ENCODE measurements at regions not wholly inside any gene's neighbourhood (a gene's known extent, or its start where the extent isn't known, plus 50 kb on each side); places are given as distances from the start of the nearest gene placed in this dataset.
"Not testable (repeated sequence)": the region's sequence is repeated elsewhere in the genome, so short reads cannot be mapped to it uniquely, and the experiment has no call there.

DNA sequence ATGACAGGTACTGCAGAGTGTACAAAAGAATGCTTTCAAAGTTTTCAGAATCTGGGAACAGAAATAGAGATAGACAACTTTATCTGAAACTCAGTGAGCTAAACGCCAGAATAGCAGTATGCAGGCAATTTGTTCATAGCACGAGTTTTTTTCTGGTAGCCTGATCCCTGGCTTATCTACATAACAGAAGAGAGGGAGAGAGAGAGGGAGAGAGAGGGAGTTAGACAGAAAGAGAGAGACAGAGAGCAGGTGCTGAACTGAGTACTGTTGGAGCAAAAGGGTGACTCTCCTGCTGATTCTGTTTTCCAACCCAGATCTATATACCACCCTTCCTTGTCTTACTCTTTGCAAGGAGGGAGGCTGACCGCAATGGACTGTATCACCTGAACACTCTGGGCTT is 388.0 kb upstream of the CA10 start:
- DNase-seq (ENCODE audit: low spot score) = no peak

DNA sequence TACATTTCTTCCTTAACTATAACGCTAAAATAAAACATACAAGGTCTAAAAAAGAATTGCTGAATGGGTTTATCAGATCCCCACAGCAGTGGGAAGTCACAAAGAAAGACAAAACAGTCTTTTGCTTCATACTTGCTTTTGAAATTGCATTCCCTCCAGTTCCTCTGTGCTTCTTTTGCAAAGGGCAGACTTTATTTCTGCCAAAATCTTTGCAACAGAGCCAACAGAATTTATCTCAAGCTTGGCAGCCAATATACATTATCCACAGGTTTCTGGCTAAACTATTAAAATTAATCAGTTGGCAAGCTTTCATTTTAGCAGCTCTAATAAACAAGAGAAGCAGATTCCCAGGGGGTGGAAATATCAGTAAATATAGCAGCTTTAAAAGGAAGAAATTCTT is 378.9 kb upstream of the CA10 start:
- no peak for DNase-seq (ENCODE audit: low spot score)

DNA sequence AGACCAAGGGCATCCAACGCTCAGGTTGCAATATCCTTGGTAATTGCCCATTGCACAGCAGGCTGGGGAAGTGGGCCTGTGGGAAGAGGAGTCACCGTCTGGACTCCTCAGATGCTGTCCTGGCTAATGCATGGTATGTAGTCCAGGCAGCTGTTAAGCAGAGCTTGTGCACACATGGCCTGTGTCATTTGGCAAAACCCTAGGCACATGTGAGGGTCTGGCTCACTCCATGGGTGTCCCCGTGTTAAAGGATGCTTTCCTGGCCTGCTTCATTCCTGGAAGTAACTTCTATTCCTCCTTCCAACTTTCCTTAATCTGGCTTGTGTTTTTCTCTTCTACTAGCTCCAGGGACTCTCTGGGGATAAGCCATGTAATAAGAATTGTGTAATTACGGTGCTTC is 378.0 kb upstream of the CA10 start:
- DNase-seq (ENCODE audit: low spot score) = no peak

DNA sequence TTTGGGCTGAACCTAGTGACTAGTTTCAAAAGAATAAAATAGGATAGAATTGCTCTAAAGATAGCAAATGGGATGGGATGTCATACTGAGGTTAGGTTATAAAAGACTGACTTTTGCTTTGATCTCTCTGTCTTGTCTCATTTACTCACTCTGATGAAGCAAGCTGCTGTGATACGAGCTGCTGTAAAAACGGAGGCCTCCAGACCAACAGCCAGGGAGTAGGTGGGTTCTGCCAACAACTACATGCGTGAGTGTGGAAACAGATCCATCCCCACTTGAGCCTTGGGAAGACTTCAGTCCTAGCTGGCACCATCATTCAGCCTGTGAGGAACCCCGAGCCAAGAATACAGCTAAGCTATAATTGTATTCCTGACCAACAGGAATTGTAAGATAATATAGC is 373.9 kb upstream of the CA10 start:
- DNase-seq (ENCODE audit: low spot score) = no peak

DNA sequence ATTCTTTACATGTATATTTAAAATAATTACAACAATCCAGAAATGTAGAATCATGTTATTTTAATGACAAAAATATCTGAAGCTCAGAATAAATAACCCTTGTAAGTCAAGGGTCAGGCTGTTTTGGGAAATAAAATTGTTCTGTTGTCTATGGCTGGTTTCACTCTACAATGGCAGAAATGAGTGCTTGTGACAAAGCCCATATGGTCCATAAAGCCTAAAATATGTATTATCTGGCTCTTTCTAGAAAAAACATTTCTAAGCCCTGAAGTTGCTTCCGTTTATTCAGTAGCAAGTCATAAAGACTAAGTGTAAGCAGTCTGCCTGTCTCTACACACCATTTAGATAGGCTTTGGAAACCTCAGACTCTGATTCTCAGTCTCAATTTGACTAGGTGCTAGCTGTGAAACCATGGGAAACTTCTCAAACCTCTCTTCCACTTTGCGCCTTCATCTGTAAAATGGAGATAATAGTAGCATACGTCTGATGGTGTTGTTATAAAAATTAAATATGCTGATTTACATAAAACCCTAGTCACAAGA is 365.7 kb upstream of the CA10 start:
- no peak for DNase-seq (ENCODE audit: low spot score)

DNA sequence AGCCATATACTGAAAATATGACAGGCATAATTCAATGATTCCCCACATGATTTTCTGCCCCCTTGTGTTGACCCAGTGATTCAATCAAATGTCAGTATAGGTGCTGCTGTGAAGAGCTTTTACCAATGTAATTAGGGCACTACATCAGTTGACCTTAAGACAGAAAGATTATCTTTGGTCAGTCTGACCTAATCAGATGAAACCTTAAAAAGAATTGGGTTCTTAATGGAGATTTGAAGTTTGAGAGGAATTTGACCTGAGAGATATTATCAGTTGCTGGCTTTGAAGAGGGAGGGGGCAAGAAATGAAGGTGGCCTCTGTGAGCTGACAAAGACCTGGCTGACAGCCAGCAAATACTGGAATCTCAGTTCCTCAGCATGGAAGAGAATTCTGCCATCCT is 358.7 kb upstream of the CA10 start:
- no peak for DNase-seq (ENCODE audit: low spot score)

DNA sequence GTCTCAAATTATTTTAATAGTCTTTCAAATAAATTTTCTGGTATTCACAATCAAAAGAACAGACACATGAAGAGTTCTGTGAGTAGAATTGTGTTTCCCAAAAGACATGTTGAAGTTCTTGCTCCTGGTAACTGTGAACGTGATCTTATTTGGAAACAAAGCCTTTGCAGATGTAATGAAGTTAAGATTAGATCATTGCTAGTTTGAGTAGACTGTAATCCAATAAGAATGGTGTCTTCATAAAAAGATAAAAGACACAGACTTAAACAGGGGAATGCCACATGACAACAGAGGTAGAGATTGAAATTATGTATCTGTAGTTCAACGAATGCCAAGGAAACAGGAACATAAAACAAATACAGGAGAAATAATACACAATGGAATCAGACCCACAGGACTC is 357.4 kb upstream of the CA10 start:
- DNase-seq (ENCODE audit: low spot score) = no peak

DNA sequence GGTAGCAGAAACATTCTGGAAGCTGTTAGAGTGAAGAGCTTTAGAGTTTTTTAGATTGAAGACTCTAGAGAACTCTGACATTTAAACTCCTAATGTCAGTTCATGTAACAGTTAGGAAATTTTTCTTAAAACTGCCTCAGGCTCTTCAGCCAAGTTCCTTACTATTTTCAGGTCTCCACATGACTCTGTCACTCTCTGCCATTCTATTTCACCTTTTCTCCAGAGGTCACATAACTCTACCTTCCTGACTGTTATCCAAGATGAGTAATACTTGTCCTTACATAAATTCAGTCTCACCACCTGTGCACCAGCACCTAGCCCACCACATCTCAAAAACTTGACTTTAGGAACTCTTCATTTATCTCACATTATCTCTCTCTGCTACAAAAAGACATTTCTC is 347.1 kb upstream of the CA10 start:
- no peak for DNase-seq (ENCODE audit: low spot score)

DNA sequence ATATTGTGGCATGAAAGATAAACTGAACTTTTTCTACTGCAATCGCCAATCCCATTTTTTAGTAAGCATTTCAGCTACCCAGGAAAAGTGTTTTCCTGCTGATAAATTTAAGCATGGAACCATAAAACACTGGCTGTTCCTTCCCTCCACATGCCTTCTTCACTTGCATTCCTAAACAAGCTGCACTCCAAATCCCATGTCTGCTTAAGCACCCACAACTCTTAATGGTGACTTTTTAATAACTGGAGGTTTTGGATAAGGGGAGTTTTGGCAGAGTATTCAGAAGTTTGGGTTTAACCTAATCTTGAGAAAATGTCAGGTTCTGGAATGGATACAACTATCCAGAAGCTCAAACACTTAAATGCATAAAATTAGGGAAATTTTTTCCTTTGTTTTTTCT is 345.6 kb upstream of the CA10 start:
- no peak for DNase-seq (ENCODE audit: low spot score)

DNA sequence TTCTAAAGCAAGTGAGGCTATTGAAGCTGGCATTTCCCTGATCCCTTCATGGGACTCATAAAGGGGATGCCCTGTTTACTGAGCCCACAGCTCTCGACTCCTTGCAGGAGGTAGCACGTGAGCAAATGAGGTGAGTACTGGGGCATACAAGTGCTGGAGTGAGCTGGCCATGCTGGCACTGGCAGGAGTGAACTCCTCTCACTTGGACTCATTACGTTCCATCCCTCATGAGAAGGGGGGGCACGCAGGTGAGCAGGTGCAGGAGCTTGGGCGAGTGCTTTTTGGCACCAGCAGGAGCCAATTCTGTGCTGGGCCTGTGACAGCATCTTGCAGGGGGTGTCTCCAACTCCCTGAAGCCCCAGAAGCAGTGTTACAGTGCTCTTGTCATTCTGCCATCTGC is 337.1 kb upstream of the CA10 start:
- no peak for DNase-seq (ENCODE audit: low spot score)

DNA sequence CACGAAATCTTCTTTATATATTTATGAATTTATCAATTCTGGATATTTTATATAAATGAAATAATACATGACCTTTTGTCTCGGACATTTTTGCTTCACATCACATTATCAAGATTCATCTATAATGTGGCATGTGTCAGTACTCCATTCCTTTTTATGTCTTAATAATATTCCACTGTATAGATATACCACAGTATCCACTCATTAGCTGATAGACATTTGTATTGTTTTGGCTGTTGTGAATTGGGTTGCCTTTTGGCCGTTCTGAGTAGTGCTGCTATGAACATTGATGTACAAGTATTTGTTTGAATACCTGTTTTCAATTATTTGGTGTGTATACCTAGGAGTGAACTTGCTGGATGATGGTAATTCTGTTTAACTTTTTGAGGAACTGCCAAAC is 323.8 kb upstream of the CA10 start:
- DNase-seq (ENCODE audit: low spot score) = no peak

DNA sequence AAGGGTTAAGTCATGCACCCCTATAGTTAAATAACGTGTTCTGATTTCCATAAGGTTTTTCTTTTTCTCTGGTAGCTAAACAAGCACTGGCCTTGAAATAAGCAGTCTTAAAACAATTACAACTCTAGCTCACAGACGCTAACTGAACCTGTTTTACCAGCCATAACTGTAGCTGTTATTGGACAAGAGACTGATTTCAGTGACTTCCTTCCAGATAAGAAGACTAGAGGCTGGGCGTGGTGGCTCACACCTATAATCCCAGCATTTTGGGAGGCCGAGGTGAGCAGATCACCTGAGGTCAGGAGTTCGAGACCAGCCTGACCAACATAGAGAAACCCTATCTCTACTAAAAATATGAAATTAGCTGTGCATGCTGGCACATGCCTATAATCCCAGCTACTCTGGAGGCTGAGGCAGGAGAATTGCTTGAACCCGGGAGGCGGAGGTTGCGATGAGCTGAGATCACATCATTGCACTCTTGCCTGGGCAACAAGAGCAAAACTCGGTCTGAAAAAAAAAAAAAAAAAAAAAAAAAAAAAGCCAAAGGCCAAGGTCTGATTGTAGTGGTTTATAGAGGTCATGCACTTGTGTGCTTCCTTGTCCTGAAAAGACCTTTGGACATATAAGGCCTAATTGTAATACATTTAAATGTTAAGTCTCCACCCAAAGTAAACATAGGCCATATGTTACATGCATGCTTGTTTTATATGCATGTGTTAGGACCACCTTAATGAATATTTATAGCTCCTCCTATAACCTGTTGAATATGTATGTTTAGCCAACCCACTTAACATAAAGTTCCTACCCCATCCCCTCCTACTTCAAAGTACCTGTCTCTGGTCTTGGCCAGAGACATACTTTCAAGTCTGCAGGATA is 319.5 kb upstream of the CA10 start:
- DNase-seq (ENCODE audit: low spot score) = no peak

DNA sequence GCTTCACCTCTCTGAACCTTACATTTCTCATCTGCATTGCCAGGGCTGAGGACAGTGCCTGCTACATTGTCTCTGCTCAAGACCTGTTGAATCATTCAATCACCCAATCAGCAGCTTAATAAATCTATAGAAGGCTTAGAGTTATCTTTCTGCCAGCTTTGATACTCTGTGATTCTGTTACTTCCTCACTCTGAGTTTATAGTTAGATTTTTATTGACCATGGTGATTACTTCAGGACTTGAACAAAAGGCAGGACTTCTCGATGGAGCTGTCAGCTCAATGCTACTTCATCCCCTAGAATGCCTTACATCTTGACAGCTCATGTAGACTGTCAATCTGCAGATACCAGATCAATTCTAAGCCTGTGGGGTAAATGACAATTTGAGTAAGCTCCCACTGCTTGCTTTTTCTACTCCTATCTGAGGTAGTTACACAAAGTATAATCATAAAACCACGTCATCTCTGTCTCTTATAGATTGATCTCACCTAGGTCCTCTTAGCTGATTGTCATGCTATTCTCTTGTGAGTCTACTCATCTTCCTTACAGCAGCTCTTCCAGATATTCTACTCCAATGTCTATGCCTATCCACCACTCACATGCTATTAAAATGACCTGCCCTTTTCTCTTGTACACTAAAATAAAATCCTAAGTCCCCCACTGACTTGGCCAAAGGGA is 318.3 kb upstream of the CA10 start:
- DNase-seq (ENCODE audit: low spot score) = no peak

DNA sequence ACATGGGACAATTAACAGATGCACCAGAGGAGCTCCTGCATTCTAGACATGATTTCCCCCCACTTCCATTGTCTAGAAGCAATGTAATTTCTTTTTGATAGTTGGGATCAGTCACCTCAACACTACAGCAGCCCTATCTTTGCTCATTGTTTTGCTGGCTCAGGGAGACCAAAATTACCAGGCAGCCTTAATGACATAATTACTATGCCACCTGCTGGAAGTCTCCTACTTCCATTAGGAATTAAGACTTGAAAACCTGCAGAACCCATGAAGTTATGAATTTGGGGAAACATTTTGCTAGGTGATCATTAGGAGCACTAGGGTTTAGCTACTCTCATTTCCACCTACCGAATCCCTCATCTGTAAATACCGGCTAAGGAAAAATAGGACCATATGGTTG is 312.0 kb upstream of the CA10 start:
- no peak for DNase-seq (ENCODE audit: low spot score)

DNA sequence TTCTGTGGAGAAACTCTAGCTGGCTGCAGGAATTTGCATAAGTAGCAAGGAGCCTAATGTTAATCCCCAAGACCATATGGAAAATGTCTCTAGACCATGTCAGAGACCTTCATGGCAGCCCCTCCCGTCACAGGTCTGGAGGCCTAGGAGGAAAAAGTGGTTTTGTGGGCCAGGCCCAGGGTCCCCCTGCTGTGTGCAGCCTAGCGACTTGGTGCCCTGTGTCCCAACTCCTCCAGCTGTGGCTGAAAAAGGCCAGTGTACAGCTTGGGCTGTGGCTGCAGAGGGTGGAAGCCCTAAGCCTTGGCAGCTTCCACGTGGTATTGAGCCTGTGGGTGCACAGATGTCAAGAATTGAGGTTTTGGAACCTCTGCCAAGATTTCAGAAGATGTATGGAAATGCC is 306.9 kb upstream of the CA10 start:
- no peak for DNase-seq (ENCODE audit: low spot score)

DNA sequence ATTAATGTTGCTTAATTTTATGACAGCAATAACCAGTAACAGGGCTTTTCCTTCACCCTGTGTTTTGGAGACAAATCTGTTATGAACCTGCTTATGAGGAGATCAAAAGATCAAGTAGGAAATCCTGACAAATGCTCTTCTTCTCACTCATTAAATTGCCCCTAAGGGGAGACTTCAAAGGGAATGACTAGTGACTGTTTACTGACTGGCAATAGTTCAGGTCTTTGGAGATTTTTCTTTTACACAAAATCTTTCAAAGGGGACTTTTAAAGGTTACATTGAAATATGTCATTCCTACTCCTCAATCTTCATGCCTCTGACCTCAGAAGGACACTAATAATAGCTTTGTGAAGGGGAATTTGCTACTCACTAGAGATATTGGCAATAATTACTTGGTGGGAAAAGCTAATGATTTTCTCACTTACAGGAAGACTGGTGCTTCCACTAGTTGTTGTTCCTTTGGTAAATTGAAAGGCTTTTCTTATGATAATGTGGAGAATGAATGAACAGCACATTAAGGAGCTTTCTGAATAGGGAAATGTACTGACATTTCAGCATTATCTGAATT is 292.9 kb upstream of the CA10 start:
- DNase-seq (ENCODE audit: low spot score) = no peak

DNA sequence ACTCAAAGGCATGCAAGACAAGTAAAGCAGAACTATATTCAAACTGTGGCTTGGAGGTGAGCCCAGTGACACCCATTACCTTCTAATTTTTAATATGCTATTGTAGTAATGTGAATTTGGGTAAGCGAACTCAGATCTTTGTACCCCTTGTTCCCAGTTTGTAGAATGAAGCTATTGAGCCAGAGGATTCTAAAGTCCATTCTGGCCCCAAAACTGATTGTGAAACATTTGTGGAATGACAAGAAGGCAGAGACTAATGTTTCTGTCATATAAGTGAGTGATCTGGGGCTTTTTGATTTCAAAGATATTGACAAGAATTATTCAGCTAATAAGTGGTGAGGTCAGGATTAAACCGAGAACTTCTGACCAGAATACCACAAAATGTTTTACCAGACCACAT is 283.8 kb upstream of the CA10 start:
- no peak for DNase-seq (ENCODE audit: low spot score)

DNA sequence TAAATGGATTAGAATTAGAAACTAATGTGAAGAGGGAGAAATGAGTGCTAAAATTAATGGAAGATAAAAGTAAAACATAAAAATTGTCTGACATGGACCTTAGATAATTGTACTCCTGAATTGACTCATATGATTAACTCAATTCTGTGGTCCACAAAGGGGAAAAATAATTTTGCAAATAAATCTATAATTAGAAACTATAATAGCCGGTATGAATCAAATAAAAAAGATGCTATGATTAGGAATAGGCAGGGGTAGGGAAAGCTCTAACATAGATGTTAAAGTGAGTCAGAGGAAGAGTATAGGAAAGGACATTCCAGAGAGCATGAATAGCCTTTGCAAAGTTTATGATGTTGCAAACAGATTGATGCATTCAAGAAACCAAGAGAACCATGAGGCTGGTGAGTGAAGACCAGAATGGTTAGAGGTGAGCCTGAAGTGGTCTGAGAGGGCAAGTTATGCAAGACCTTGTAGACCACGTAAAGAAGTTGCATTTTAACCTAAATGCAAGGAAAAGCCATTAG is 262.1 kb upstream of the CA10 start:
- DNase-seq (ENCODE audit: low spot score) = no peak

DNA sequence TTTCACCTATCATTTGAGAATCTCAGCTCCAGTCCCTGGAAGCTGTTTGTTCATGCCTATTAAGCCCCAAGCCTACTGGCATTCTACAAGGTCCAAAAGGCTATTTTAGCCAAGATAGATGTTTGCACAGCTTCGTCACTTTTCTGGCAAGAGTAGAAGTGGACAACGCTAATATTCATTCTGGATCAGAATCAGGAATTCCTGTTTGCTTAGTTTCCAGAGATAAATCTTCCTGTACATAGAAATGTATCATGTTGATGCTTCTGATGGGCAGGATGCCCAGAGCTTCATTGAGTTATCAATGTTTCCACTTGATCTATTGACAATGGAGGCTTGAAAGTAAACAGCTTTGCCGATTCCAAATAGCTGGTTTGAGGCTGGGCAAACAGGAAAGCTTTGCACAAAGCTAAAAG is 260.7 kb upstream of the CA10 start:
- no peak for DNase-seq (ENCODE audit: low spot score)

DNA sequence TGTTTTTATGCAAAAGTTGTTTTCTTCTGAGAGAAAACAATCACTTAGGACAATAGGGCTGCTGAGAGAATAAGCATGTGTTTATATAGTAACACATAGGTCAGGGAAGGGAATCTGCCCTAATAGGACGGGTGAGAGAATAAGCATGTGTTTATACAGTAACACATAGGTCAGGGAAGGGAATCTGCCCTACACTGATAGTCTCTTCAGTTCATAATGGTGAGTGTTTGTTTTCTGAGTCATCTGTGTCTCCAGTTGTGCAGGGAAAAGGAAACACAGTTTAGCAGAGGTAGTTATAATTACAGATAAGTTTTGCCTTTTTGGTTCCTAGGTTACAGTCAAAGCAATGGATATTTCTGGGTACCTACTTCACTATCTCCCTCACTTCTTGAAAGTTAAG is 252.3 kb upstream of the CA10 start:
- DNase-seq (ENCODE audit: low spot score) = no peak

DNA sequence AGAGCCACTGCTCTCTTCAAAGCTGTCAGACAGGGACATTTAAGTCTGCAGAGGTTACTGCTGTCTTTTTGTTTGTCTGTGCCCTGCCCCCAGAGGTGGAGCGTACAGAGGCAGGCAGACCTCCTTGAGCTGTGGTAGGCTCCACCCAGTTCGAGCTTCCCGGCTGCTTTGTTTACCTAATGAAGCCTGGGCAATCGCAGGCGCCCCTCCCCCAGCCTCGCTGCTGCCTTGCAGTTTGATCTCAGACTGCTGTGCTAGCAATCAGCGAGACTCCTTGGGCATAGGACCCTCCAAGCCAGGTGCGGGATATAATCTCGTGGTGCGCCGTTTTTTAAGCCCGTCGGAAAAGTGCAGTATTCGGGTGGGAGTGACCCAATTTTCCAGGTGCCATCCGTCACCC is 250.7 kb upstream of the CA10 start:
- not testable (repeated sequence) for DNase-seq (ENCODE audit: low spot score)

DNA sequence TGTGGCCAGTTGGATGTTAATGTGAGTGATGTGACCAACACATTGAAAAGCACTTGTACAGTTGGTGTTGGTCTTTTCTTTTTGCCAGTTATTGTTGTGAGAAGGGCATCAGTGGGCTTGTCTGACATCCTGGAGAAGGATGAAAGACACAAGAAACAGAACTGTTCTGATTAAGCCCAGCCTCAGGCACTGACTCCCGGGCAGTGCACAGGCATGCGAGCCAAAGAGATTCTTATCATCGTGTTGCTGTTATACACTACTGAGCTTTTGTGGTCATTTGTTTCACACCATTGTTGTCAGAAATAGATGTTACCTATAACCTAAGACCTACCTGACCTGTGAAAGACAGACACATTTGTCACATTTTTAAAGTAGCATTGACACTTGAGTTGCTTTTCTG is 236.8 kb upstream of the CA10 start:
- DNase-seq (ENCODE audit: low spot score) = no peak

DNA sequence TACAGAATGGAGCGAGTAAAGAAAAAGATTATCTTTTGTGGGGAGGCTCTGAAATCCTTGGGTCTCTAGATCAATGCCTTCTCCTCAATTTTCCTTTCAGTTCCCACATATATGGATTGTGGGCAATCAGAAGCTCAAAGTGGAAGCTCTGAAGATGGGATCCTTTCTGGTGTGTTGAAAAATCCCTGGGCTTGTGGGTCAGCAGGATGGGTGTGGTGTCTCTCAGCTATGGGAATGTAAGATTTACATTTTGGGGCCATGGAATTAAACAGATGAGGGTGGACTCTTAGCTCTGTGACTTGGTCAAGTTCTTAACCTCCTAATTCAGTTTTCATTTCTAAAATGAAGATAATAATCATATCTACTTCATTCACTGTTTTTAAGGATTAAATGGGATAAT is 231.9 kb upstream of the CA10 start:
- DNase-seq (ENCODE audit: low spot score) = no peak

All from hematopoietic multipotent progenitor cell treated with erythropoietin and hydrocortisone succinate and interleukin-3 and kit ligand, for 15 days (in vitro differentiated cells).